ENCODE measurements at regions not wholly inside any gene's neighbourhood (a gene's known extent, or its start where the extent isn't known, plus 50 kb on each side); places are given as distances from the start of the nearest gene placed in this dataset.

DNA sequence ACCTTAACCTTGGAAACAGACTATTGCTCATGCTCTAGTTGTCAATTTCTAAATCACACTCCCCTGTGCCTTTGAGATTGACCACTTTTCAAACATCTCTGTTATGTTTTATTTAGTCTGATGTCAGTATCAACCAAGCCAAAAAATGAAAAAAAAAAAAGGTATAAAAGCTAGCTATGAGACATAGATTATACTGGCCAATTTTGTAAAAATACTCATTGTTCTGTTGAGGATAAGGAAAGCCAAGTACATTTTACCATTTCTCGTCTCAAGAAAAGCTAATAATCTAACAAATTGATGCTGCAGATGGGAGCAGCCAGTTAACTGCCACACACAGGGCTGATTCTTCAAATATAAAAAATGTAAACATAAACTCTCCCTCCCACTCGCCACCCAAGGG, 572.6 kb upstream of the KLF12 start:
- DNase-seq = no peak

DNA sequence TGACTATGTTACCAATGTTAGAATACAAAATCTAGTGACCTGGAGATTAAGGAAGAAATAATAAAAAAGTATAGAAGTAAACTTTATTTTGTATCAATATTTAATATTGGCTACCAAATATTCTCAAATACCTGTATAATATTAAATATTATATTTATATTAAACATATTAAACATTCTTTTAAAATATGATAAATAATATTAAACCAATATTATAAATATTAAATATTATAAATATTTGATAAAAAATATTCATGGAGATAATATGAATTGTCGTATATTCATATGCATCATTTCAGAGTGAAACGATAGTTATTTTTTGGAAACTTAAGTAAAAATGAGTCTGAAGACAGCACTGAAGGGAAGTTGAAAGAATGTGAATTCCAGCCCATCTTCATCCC, 571.2 kb upstream of the KLF12 start:
- DNase-seq = no peak

DNA sequence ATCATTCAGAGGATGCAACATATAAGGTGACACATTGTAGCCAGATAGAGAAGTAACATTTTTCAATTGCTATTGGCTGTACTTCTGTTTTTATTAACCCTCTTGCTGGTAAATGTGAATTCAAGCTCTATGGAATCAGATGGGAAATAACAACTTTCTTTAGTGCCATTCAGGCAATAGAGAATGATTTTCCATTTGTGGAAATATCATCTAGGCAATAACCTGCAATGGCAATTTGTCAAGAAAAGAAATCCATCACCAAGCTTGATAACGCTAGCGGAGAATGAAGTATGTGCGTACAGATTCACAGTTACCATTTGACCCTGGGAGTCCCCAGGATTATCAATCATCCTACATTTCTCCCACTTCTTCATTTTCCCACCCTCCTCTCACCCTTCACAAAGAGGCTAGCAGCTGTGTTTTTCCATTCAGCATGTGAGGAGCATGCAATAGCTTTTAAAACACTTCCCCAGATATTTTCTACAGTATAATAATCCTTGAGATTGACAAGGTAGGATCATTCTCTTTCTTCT, 569.7 kb upstream of the KLF12 start:
- DNase-seq = no peak

DNA sequence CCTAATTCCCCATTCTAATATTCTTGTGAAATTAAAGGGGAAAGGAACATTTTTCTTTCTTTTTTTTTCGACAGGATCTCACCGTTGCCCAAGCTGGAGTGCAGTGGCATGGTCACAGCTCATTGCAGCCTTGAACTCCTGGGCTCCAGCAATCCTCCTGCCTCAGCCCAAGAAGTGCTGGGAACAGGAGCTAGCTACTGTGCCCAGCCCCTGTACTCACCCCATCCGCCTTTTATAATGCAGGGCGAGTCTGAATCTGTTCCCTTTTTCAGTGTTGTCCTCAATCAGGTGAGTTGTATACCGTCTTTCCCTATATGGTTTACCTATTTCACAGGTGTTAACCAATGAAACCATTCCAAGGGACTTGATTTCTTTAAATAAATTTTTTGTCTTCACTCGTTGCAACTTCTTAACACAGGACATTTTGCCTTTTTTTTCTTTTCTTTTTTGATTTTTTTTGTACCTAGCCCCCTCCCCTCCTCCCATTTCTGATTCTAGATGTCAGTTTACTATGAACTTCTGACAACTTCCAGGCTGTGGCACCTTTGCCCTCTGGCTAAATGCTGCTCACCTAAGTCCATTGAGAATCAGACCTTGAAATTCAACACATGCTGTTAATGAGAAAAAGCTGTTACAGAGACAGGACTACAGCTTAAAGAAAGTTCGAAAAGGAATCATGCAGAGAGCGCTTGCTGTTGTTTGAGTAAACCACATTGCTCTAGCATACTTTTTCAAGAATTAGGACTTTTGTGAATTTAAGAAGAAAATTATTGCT, 562.1 kb upstream of the KLF12 start:
- DNase-seq = no peak

DNA sequence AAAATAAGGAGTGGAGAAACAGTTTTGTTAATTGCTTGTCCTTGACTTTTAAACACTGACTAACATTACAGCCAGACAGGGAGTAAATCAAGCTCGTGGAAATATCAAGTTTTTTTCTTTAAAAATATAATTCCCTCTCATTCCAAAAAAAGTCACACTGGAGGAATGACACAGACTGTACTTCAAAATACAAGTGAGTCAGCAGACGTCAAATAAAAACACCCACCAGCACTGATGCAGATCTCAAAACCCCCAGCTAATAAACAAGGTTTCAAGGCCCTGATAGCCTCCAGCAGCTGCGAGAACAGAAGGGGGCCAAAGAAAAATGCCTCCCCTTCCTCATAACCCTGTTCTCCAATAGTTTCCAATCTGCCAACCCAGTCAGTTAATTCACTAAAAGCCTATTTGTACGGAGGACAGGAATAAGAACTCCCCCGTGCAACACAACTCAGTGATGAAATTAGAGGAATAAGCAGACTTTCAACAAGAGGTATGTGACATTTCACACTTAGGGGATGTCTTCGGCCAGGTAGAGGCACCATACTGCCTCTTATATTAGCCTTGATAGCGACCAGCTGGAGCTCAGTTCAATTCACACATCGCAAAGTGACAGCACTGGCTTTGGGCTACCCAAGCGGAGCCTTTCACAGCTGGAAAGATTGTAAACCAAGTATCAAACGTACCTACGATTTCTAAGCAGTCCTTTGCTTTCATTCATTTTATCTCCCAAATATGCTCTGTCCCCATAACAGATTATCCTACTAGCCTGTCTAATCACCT, 561.0 kb upstream of the KLF12 start:
- DNase-seq = no peak

DNA sequence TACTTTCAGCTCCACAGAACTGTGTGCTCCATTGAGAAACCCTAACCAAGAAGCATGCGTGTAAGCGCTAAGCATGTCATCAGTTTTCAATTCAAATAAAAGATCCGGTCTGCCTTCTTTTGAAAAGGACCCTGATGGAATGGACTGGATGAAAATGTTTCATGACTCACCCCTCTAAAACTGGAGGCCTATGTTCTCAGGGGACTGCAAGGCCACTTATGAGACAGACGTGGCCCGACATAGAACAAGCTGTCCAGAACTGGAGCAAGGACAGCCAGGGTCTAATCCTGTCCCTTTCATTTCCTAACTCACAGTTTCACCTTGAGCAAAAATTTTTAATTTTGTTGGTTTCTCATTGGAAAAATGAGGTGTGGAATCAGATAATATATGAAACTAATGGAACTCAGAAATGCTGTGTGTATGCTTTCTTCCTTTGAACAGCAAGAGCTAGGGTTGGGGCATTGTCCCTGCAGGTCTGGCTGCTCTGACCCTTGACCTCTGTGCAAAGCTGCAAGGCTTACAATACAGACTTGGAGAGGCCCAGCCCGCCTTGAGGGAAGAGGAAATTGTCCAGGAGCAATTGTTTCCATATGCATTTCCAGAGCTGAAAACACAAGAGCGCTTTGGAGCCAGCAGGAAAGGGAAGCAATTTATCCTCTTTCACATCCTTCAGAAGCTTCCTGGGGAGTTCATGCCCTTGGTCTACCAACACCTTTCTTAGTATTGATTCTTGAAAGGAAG, 553.4 kb upstream of the KLF12 start:
- no peak for DNase-seq

DNA sequence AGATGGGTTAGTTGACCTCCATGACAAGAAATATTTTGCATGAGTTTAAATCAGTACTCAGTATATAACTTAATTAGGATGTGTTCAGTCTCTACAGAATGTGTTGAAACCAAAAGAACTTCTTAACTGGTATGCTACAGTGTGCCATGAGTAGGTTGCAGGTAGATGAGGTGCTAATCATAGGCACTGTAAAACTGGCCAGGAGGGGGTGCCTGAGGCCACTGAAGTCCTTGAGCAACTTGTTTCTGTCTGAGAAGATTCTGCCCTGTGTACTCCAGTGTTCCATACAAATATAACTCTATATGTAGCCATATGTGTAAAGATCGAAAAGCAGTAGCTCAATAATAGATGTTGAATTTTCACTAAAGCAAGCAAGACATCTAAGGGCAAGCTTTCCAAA, 549.2 kb upstream of the KLF12 start:
- no peak for DNase-seq

DNA sequence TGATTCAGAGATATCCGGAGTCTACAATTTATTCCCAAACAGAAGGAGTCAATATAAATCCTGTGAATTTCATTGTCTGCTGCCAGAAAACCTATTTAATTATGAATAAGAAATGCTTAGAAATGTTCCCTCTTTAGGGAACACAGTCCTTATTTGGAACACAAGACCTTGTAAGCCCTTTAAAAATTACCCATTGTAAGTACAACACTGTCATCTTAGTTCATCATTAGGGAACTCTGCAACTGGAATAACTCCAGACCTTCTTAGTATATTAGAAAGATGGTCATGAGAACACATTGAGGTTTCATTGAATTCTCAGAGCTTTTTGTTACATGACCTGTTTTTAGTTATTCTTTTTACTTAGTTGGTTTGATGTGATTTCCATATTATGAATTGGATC, 548.5 kb upstream of the KLF12 start:
- DNase-seq = no peak

DNA sequence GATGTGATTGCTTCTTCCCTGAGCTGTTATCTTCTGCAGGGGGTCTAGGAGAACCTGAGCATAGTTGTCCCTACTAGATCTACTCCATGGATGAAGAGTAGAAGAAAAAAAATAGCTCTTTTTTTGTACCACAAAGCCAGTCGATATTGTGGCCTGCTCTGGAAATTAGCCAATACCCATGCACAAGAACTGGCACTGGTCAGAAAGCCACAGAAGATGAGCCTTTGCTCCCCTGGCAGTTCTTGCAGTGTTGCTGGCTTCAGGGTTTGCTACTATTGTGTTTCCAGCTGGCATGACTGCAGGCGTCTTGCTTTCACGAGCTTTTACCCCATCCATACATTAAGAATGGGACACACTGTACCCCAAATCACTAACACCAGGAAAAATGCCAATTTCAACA, 547.7 kb upstream of the KLF12 start:
- DNase-seq = no peak

DNA sequence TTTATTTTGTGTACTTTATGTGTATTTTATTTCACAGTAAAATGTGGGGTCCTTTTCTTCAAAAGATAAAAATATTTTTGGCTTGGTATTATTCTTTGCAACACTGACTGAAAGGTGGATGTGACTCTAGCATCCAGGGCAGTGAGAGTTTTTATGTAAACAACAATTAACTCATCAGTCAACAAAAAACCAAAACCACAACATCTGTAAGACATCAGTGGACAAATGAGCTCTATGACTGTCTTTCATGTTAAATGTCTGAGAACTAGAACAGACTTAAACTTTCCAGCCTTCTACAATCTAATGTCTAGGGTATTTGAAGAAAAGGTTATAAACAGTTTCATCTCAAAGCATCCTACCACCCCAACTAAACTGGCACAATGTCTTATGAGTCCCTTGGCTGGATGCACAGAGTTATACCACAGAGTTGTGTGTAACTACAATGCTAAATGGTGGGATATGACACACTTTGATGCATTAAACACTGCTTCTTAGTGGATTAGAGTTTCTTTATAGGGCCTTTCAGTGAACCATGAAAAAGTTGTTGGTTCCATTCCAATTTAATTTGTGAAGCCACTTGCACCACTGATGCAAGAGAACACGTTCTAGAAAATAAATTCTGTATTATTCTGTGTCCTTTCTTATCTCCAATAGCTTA, 544.2 kb upstream of the KLF12 start:
- DNase-seq = no peak

DNA sequence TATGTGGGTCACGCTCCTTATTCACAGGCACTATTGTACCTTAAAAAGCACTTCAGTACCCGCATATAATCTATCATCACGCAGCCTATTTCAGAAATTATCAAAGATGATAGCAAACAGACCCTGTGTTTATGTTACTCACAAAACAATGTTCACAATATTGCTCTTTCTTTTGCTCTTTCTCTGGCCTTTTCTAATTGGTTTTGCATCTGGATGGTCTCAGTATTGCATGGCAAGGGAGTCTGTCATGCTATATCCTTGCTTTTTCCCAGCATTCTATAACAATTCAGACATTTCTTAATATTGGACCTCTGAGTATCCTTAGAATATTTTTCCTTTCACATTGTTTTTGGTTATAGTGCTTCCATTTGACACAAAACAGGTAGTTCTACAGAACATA, 541.8 kb upstream of the KLF12 start:
- no peak for DNase-seq

DNA sequence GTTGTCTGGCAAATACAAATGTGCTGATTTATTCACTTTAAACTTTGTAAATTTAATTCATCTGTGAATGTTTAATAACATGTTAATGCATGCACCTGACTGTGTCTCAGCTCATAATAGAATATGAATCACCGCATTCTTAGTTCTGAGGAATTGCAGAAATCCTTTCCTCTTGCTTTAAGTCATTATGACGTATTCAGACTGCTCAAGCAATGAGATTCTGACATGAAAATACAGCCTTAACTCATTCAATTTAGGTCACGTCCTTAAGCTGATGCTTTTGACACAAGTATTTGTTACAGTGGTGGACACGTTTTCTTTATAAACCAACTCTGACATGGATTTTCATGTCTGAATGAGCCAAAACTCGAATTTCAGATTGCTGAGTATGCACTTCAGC, 541.0 kb upstream of the KLF12 start:
- no peak for DNase-seq

DNA sequence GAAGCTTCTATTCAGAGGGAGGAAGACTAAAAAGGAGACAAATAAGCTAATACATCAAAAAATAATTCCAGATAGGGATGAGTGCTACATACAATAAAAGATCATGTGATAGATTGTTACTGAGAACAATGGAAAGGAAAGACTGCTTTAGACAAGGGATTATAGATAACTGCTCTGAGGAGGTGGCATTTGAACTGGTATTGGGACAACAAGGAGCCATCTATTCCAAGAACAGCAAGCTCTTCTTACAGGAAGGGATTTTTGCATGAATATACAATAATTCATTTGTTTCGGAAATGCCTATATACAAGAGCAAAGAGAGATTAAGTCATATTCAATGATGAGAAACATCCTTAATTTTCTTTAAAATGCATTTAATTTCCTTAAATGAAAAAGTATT, 540.5 kb upstream of the KLF12 start:
- no peak for DNase-seq

DNA sequence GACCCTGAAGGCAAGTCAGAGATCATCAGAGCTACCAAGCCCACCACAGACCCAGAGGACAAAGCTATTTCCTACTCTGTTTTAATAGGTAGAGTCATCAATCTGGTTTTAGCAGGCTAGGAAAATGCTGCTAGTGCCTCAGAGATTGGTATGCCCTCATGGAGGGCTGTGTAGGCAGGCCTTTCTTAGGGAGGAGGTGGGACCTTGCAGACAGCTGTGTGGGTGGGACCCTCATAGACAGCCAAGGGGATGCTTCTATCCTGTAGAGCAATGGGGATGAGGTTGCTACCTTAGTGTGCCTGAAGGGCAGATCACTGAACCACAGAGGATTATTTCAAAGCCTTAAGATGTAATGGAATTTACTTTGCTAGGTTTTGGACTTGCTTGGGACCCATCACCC, 534.9 kb upstream of the KLF12 start:
- no peak for DNase-seq

DNA sequence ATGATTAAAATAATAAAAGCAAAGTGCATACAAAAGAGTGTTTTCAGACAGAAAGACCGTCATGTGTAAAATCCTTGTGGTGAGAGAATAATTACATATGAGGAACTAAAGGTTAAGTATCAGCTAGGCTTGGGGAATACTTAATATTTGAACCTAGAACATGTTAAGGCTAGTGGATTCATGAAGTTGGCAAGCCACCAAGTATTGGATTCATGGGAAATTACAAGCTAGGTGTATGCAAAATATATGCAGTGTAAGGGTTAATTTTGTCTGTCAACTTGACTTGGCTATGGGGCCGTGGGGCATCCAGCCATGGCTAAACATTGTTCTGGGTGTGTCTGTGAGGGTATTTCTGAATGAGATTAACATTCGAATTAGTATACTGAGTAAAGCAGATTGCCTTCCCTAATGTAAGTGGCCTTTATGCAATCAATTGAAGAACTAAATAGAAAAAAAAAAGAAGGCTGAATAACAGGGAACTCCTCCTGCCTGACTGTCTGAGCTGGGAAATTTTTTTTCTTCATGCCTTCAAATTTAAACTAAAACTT, 533.5 kb upstream of the KLF12 start:
- DNase-seq = no peak

DNA sequence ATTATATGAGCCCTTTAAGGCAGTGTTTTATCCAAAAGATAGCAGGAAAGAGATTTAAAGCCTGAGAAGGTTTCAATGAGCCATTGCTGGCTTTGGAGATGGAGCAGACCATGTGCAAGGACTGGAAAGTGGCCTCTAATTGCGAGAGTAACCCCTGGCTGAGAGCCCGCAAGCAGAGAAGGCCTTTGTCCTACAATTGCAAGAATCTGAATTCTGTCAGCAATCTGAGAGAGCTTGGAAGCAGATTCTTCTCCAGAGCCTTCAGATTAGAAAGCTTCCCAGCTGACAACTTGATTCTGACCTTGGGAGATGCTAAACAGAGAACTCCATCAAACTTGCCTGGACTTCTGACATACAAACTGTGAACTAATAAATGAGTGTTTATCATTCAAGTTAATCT, 528.7 kb upstream of the KLF12 start:
- no peak for DNase-seq

DNA sequence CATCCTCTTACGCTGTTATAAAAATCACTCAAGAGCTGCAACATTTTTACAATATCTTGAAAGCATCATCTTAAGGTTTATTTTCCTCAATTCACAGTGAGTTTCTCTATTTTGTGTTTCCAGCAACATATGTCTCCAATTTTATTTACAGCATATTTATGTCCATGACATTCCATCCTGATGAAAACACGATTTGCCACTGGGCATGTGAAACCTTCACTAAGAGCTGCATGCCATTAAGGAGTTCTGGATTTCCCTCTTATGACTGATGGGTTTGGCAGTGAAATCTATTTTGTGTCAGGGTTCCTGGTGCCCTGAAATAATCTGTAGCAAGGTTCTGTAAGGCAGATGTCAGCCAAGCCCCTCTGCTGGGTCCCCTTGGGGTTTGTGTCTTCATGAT, 527.6 kb upstream of the KLF12 start:
- DNase-seq = no peak

DNA sequence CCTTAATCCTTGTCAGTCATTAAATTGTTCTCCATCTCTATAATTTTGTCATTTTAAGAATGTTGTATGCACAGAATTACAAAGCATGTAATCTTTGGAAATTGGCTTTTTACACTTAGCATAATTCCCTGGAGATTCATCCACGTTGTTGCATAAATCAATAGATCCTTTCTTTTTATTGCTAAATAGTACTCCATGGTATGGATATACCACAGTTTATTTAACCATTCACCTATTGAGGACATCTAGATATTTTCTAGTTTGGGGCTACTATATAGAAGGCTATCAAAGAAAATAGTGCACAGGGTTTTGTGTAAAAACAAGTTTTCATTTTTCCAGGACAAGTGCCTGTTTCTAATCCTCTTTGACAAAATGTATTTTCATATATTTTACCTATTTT, 523.6 kb upstream of the KLF12 start:
- DNase-seq = no peak

DNA sequence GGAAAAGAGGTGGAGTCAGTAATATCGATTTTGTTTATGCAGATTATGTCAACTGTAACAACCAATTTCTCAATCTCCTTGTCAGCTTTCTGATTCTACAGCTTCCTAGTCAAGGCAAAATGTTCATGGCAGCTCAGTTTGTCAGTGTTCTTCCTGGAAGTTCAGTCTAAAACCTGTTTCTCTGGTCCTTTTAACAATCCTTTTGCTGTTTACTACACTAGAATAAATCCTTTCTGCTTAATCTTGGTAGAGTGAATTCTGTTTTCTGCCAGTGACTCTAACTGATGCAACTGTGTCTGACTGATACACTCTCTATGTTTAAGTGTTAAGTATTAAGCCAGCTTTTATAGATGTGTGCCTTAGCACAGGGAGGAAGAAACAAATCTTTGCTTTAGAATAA, 516.9 kb upstream of the KLF12 start:
- no peak for DNase-seq

DNA sequence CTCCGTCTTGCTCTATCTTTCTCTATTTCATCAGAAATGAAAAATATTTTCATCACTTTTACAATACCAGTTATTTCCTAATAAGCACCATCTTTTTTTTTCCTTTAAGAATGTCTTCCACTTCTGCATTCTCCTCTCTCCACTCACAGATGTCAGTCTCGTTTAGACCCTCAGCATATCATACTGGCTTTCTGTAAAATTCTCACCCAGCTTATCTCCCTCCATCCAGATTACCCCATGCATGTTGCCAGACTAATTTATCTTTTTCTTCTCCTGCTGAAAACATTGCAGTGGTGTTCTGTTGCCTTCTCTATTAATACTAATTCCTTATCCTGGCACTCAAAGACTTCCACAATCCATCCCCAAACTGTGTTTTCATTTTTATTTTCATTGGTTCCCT, 513.8 kb upstream of the KLF12 start:
- DNase-seq = no peak

DNA sequence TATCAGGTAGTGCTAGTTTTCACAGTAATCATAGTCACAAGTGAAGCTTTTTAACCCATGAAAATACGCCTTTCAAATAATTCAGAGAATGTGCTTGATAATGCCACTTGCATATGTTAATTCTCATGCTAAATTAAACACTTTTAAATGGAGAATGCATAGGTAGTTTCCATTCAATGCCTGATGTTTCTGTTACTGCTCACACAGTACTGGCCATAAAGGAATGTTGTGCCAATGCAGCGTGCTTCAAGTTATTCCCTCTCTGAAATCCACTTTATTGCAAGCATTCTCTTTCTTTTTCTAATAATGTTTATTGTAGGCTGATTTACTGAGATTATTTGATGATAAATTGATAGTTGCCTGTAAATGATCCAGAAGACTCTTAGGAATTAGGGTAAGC, 513.0 kb upstream of the KLF12 start:
- no peak for DNase-seq

DNA sequence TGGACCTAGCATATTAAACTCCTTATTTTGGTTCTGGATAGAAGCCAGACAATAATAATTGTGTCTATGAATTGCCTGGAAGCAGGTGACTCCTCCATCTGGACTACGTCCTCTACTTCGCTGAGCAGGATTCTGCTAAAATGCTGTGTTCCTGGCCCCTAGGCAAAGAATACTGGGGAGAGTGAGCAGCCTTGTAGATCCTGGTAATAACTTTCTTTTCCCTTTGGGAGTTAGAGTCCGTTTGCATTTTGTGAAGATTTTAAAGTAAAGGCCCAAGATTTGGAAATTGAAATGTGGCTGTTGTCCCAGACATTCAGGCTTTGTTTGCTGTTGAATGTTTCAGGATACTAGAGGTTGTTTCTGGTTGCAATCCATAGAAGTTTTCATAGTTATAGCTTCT, 511.9 kb upstream of the KLF12 start:
- no peak for DNase-seq

DNA sequence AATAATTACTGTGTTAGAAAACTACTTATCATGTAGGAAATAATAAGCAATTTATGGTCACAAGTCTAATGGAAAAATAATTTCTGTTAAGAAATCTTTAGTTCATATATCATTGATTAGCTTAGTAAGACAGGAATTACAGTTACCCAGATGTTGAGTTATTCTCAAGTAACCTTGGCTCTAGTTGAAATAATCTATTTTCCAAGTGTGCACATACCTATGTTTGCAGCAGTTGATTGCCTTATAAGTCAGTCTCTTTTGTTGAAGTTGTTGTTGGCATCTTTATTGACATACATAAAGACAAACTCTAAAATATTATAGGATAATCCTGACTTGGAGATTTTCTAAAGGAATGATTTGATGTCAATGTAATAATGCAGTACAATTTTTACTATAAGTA, 511.4 kb upstream of the KLF12 start:
- no peak for DNase-seq
